Endothelial cell of umbilical vein (primary cell): ENCODE measurements at regions not wholly inside any gene's neighbourhood (a gene's known extent, or its start where the extent isn't known, plus 50 kb on each side); places are given as distances from the start of the nearest gene placed in this dataset.

Experiments
- BruUV-seq: library from RNA; stranded (reverse); fragments of 400-500 nt; replicated peaks from 2 replicates; lab custom pipeline; 2021; lab: Mats Ljungman, UMichigan
- CTCF ChIA-PET: fragments of 300-600, 350-600 bp; sonication (Branson Sonifier 250); formaldehyde crosslinking; loops from one replicate; lab custom pipeline; 2021; ENCODE audit warnings: antibody characterized with exemption, inconsistent platforms; lab: Charles Lee
- POLR2A ChIA-PET: fragments of 300-600, 350-600 bp; sonication (Branson Sonifier 250); formaldehyde crosslinking; loops from one replicate; lab custom pipeline; 2021; ENCODE audit warnings: antibody characterized with exemption, inconsistent platforms; lab: Charles Lee
- DNase-seq: peaks from one replicate; pipeline ENCODE4 v3.0.0-alpha.2; 2011; ENCODE audit warnings: low read depth, low spot score
- FAIRE-seq: peaks from 2 replicates; lab custom pipeline; 2011; peaks lifted over from hg19 to GRCh38; lab: Jason Lieb, UNC
- H2AFZ ChIP-seq: 2 replicates; pipeline ENCODE4 v1.6.0; 2012; ENCODE audit warnings: low read depth, low read length, control low read depth, inconsistent platforms
- H3K27ac ChIP-seq: 2 replicates; pipeline ENCODE4 v1.5.1; 2011; ENCODE audit warnings: low read depth, mild to moderate bottlenecking, control low read depth, low read length, moderate library complexity; ENCODE audit not compliant: insufficient read depth
- H3K27me3 ChIP-seq, 2 experiments: 2 replicates each; pipeline versions ENCODE4 v1.6.0 to v1.6.1; 2011; ENCODE audit warnings: low read length in 2 of 2, mixed read lengths in 1 of 2; ENCODE audit not compliant: control insufficient read depth in 2 of 2, insufficient read depth in 2 of 2
- H3K36me3 ChIP-seq, 2 experiments: 2 replicates in 1 of 2; 3 replicates in 1 of 2; pipeline ENCODE4 v1.5.1; 2011; ENCODE audit warnings: low read length in 2 of 2, mild to moderate bottlenecking in 1 of 2, moderate library complexity in 1 of 2; ENCODE audit not compliant: control insufficient read depth in 2 of 2, insufficient read depth in 2 of 2; ENCODE audit errors: extremely low read depth in 1 of 2
- H3K4me1 ChIP-seq: 3 replicates; pipeline ENCODE4 v1.5.1; 2011; ENCODE audit warnings: mild to moderate bottlenecking, low read length; ENCODE audit not compliant: control insufficient read depth, insufficient read depth; ENCODE audit errors: extremely low read depth
- H3K4me2 ChIP-seq: 2 replicates; pipeline ENCODE4 v1.6.1; 2011; ENCODE audit warnings: low read length, control low read depth, mixed read lengths; ENCODE audit not compliant: insufficient read depth
- H3K4me3 ChIP-seq, 3 experiments: fragments of 200-600 bp in 1 of 3; sonication (generic), shearing (Covaris generic) in 1 of 3; replicated peaks in 1 of 3; 2 replicates each; pipeline ENCODE4 v1.5.1; 2011 to 2016; ENCODE audit warnings: control low read depth in 3 of 3, low read length in 3 of 3, mild to moderate bottlenecking in 2 of 3, inconsistent platforms in 1 of 3, low read depth in 1 of 3, moderate library complexity in 1 of 3; ENCODE audit not compliant: insufficient read depth in 1 of 3
- H3K79me2 ChIP-seq: 2 replicates; pipeline ENCODE4 v1.6.0; 2012; ENCODE audit warnings: low read length, inconsistent platforms; ENCODE audit not compliant: control insufficient read depth, insufficient read depth
- H3K9ac ChIP-seq: replicated peaks from 2 replicates; pipeline ENCODE3; 2011; ENCODE audit warnings: low read length, control low read depth; ENCODE audit not compliant: insufficient read depth; ENCODE audit errors: extremely low read depth
- H3K9me1 ChIP-seq: replicated peaks from 3 replicates; pipeline ENCODE4 v1.6.0; 2011; ENCODE audit warnings: mild to moderate bottlenecking, low read length; ENCODE audit not compliant: control insufficient read depth, insufficient read depth; ENCODE audit errors: extremely low read depth
- H3K9me3 ChIP-seq: replicated peaks from 2 replicates; pipeline ENCODE4 v1.5.1; 2012; ENCODE audit warnings: low read length, inconsistent platforms; ENCODE audit not compliant: control insufficient read depth, insufficient read depth
- H4K20me1 ChIP-seq: replicated peaks from 2 replicates; pipeline ENCODE3; 2011; ENCODE audit warnings: mild to moderate bottlenecking, low read length; ENCODE audit not compliant: control insufficient read depth, insufficient read depth; ENCODE audit errors: extremely low read depth
- CTCF ChIP-seq, 2 donors: IDR thresholded peaks; 1 replicate in 1 of 2; 2 replicates in 1 of 2; pipeline ENCODE4 v1.5.1; 2011; ENCODE audit warnings: low read length in 2 of 2, mild to moderate bottlenecking in 2 of 2, moderate library complexity in 2 of 2, control low read depth in 1 of 2, inconsistent platforms in 1 of 2, low read depth in 1 of 2; ENCODE audit not compliant: insufficient read depth in 1 of 2; ENCODE audit errors: extremely low read depth in 1 of 2
- EZH2 ChIP-seq: IDR thresholded peaks from 2 replicates; pipeline ENCODE4 v1.6.1; 2012; ENCODE audit warnings: borderline replicate concordance, low read depth, mild to moderate bottlenecking, moderate library complexity, low read length, inconsistent platforms; ENCODE audit not compliant: severe bottlenecking
- FOS ChIP-seq: IDR thresholded peaks from 2 replicates; pipeline ENCODE4 v1.6.1; 2011; ENCODE audit warnings: mild to moderate bottlenecking, low read length, moderate library complexity, borderline replicate concordance; ENCODE audit not compliant: insufficient read depth
- GATA2 ChIP-seq: IDR thresholded peaks from 2 replicates; pipeline ENCODE4 v1.7.0; 2011; ENCODE audit warnings: low read depth, mild to moderate bottlenecking, moderate library complexity, mixed read lengths, low read length; ENCODE audit not compliant: insufficient read length, insufficient read depth
- MAX ChIP-seq: IDR thresholded peaks from 2 replicates; pipeline ENCODE4 v1.6.1; 2011; ENCODE audit not compliant: insufficient read depth, insufficient read length
- POLR2A ChIP-seq: IDR thresholded peaks from 2 replicates; pipeline ENCODE4 v1.6.1; 2012; ENCODE audit warnings: low read depth, mild to moderate bottlenecking, control low read depth, low read length
- POLR2AphosphoS5 ChIP-seq: IDR thresholded peaks from 2 replicates; pipeline ENCODE4 v1.6.1; 2012; ENCODE audit warnings: low read depth, mild to moderate bottlenecking, control low read depth, low read length, moderate library complexity; ENCODE audit not compliant: insufficient read depth
- dilution Hi-C: fragments of 300-500 bp; cut with MboI; formaldehyde crosslinking; loops from one replicate; pipeline ENCODE4 v1.15.0; 2019; ENCODE audit warnings: low sequenced_read_pairs; ENCODE audit not compliant: extremely low pct_ligation_motif_present
- intact Hi-C: fragments of 100-400 bp; cut with micrococcal nuclease; formaldehyde crosslinking; loops from one replicate; pipeline ENCODE4 v1.10.0; 2022

- no peak for TF ChIP-seq CTCF (IDR thresholded peaks at IDR 0.05; ENCODE audit: extremely low read depth in 1 of 2, insufficient read depth in 1 of 2, low read depth in 1 of 2, low read length in 2 of 2)
- TF ChIP-seq EZH2: no peak
- no peak for TF ChIP-seq FOS
- TF ChIP-seq POLR2A: no peak
- ChIA-PET POLR2A (no interaction called here), CTCF (no interaction called here)
- Histone ChIP-seq H3K79me2 (no peaks in the 10 kb centered on the region), H3K27me3 (no peaks in the 10 kb centered on the region), H4K20me1 (no peaks in the 10 kb centered on the region), H3K9me1 (no peaks in the 10 kb centered on the region), H2AFZ (no peak overlapping the region), H3K9me3 (no peaks in the 10 kb centered on the region), H3K27ac (no peak overlapping the region), H3K4me3 (no peak overlapping the region), H3K4me1 (no peaks in the 10 kb centered on the region), H3K9ac (no peak overlapping the region), H3K4me2 (no peak overlapping the region), H3K36me3 (no peaks in the 10 kb centered on the region)
- BruUV-seq: no TSS peak
- dilution Hi-C loops: no loop called here
- intact Hi-C loops: no loop called here
- FAIRE-seq (no peak), DNase-seq (no peak)
Observed at GRCh38 chr15:79219393-79220056, 63.0 kb upstream of the ANKRD34C start.

GRCh38 chr15:79218588-79219200, 63.8 kb upstream of the ANKRD34C start:
- Histone ChIP-seq H2AFZ (no peak overlapping the region), H4K20me1 (no peaks in the 10 kb centered on the region), H3K9ac (no peak overlapping the region), H3K4me1 (no peaks in the 10 kb centered on the region), H3K27ac (no peak overlapping the region), H3K4me3 (no peak overlapping the region), H3K9me3 (no peaks in the 10 kb centered on the region), H3K9me1 (no peaks in the 10 kb centered on the region), H3K27me3 (no peaks in the 10 kb centered on the region), H3K4me2 (no peak overlapping the region), H3K36me3 (no peaks in the 10 kb centered on the region), H3K79me2 (no peaks in the 10 kb centered on the region)
- ChIA-PET POLR2A (no interaction called here), CTCF (interaction anchor here (1.0 kb wide), 2 partner anchors 10 to 29 kb away, joined by 3 to 5 read pairs; no protein-coding TSS in a partner anchor)
- TF ChIP-seq GATA2 (no peak), MAX (no peak), FOS (no peak), CTCF (IDR thresholded peaks at IDR 0.05; ENCODE audit: extremely low read depth in 1 of 2, insufficient read depth in 1 of 2, low read depth in 1 of 2, low read length in 2 of 2) (peak in 1 of 2 donors; percentile 22), POLR2AphosphoS5 (no peak)
- BruUV-seq: no TSS peak
- dilution Hi-C loops (no loop called here), intact Hi-C loops (no loop called here)
- no peak for FAIRE-seq
- DNase-seq: no peak
